ENCODE measurements at regions not wholly inside any gene's neighbourhood (a gene's known extent, or its start where the extent isn't known, plus 50 kb on each side); places are given as distances from the start of the nearest gene placed in this dataset.

- TF ChIP-seq SRF (CRISPR knock-in tag; IDR thresholded peaks at IDR 0.05), result no peak
- TF ChIP-seq ILK (tag; IDR thresholded peaks at IDR 0.05; ENCODE audit: borderline replicate concordance, low read depth), result no peak
- TF ChIP-seq ZBTB12 (CRISPR knock-in tag; IDR thresholded peaks at IDR 0.05), result no peak
- no peak for TF ChIP-seq ETS2 (tag; IDR thresholded peaks at IDR 0.05; ENCODE audit: borderline replicate concordance, poor library complexity, severe bottlenecking)
- no peak for TF ChIP-seq MTA3 (IDR thresholded peaks at IDR 0.05; ENCODE audit: borderline replicate concordance)
- no peak for TF ChIP-seq L3MBTL2 (IDR thresholded peaks at IDR 0.05)
- no peak for TF ChIP-seq SMAD2 (IDR thresholded peaks at IDR 0.05; ENCODE audit: low read depth, low read length)
Measured at GRCh38 chr5:122581629-122582028, 193.3 kb upstream of the SNX2 start (continued).

- ChIA-PET CTCF (ENCODE audit: low intra/inter-chr PET ratio) (no interaction called here), POLR2A (interaction anchor here (0.6 kb wide), 1 partner anchor 705 kb away, joined by 4 read pairs; no protein-coding TSS in a partner anchor)
- no peak overlapping the region for H3K4me2 ChIP-seq (ENCODE audit: insufficient read depth, low read length)
- H3K79me2 ChIP-seq (ENCODE audit: control insufficient read depth, insufficient read depth, low read length), result no peaks in the 10 kb centered on the region
- H3K9me1 ChIP-seq (ENCODE audit: control insufficient read depth, insufficient read depth, low read length), result no peaks in the 10 kb centered on the region
- no peaks in the 10 kb centered on the region; a peak in 1 of 5 replicates for H3K27me3 ChIP-seq (ENCODE audit: control insufficient read depth in 2 of 2, insufficient read depth in 2 of 2, low read length in 2 of 2)
- no peak overlapping the region for H2AFZ ChIP-seq (ENCODE audit: low read depth, low read length)
- no peak overlapping the region for H3K9ac ChIP-seq (ENCODE audit: insufficient read depth in 1 of 2, low read depth in 2 of 2, low read length in 2 of 2)
- intact Hi-C loops (cut with micrococcal nuclease), result no loop called here
- ATAC-seq (no peak), DNase-seq (ENCODE audit: extremely low read depth in 1 of 4, low spot score in 3 of 4) (no peak), FAIRE-seq (no peak)
- no peaks in the 10 kb centered on the region for H3K4me1 ChIP-seq (replicated peaks in 1 of 2; ENCODE audit: control insufficient read depth in 2 of 2, insufficient read depth in 2 of 2, low read length in 2 of 2)
- H3K27ac ChIP-seq (ENCODE audit: extremely low read depth, low read depth, low read length), result no peak overlapping the region
- under 1% methylated on average over 12 of the region's 13 CpGs for WGBS (ENCODE audit: insufficient coverage, low coverage, missing lambda C conversion rate)
- no peaks in the 10 kb centered on the region for H4K20me1 ChIP-seq (replicated peaks; ENCODE audit: control insufficient read depth, insufficient read depth, low read length)
- no peak overlapping the region for H3K4me3 ChIP-seq
- H3K9me3 ChIP-seq (replicated peaks; ENCODE audit: control insufficient read depth, insufficient read depth, low read depth, low read length), result no peaks in the 10 kb centered on the region
- H3K36me3 ChIP-seq (ENCODE audit: control insufficient read depth, insufficient read depth, low read length), result no peaks in the 10 kb centered on the region
- BruUV-seq (replicated peaks), result no TSS peak
- in situ Hi-C loops (cut with MboI), result no loop called here
- TF ChIP-seq PTBP1 (IDR thresholded peaks at IDR 0.05; ENCODE audit: low read depth, low read length), result no peak
Measured at GRCh38 chr5:122584411-122585300, 190.2 kb upstream of the SNX2 start.
